HG03432 (cell line): ENCODE measurements at regions not wholly inside any gene's neighbourhood (a gene's known extent, or its start where the extent isn't known, plus 50 kb on each side); places are given as distances from the start of the nearest gene placed in this dataset.

Source experiments
- ATAC-seq: cut with Tn5 transposase; IDR thresholded peaks from one replicate; pipeline ENCODE4 v1.9.1; 2021; ENCODE audit warnings: mild to moderate bottlenecking, moderate library complexity; ENCODE audit not compliant: unreplicated experiment

- ATAC-seq, result no peak
These were observed 1297.2 kb upstream of the WWC1 start for GRCh38 chr5:166994226-166994625.

- no peak for ATAC-seq
These were observed 1290.2 kb upstream of the WWC1 start for GRCh38 chr5:167001246-167001645.

GRCh38 chr5:167008705-167009104 is 1282.7 kb upstream of the WWC1 start:
- no peak for ATAC-seq

- no peak for ATAC-seq
These were observed 1280.2 kb upstream of the WWC1 start for GRCh38 chr5:167011196-167011595.

GRCh38 chr5:167012123-167013034 is 1279.1 kb upstream of the WWC1 start:
- ATAC-seq, result no peak

- no peak for ATAC-seq
These were observed 1276.9 kb upstream of the WWC1 start for GRCh38 chr5:167014401-167015056.

- no peak for ATAC-seq
These were observed 1271.0 kb upstream of the WWC1 start for GRCh38 chr5:167020418-167020817.

- ATAC-seq, result no peak
These were observed 1262.0 kb upstream of the WWC1 start for GRCh38 chr5:167029488-167029887.

- no peak for ATAC-seq
These were observed 1260.8 kb upstream of the WWC1 start for GRCh38 chr5:167030500-167031120.

GRCh38 chr5:167036585-167036984 is 1254.9 kb upstream of the WWC1 start:
- no peak for ATAC-seq

GRCh38 chr5:167049043-167049663 is 1242.3 kb upstream of the WWC1 start:
- peak; percentile 91 for ATAC-seq

- ATAC-seq, result no peak
These were observed 1241.5 kb upstream of the WWC1 start for GRCh38 chr5:167049771-167050567.

GRCh38 chr5:167050568-167051401 is 1240.7 kb upstream of the WWC1 start:
- no peak for ATAC-seq

GRCh38 chr5:167051402-167051768 is 1240.1 kb upstream of the WWC1 start:
- ATAC-seq, result no peak

GRCh38 chr5:167052791-167053190 is 1238.7 kb upstream of the WWC1 start:
- ATAC-seq, result no peak

- no peak for ATAC-seq
These were observed 1233.8 kb upstream of the WWC1 start for GRCh38 chr5:167057665-167058064.

- no peak for ATAC-seq
These were observed 1229.8 kb upstream of the WWC1 start for GRCh38 chr5:167061695-167062094.

GRCh38 chr5:167063116-167063515 is 1228.3 kb upstream of the WWC1 start:
- ATAC-seq, result no peak

GRCh38 chr5:167063788-167064187 is 1227.7 kb upstream of the WWC1 start:
- no peak for ATAC-seq
